GM23338 (cell line): ENCODE measurements at regions not wholly inside any gene's neighbourhood (a gene's known extent, or its start where the extent isn't known, plus 50 kb on each side); places are given as distances from the start of the nearest gene placed in this dataset.

Source experiments
- NANOG ChIP-seq: IDR thresholded peaks from 2 replicates; pipeline ENCODE4 v1.6.1; 2016; ENCODE audit warnings: antibody characterized with exemption, borderline replicate concordance
- TF ChIP-seq, protein P1 (sequence below), 2 experiments: fragments of 200-600 bp in 1 of 2; sonication (generic) in 1 of 2; conservative IDR thresholded peaks; 2 replicates each; pipeline versions ENCODE4 v1.5.1 to v1.6.1; 2016 to 2017; ENCODE audit warnings: antibody characterized with exemption in 2 of 2, low read depth in 2 of 2, mild to moderate bottlenecking in 2 of 2, moderate library complexity in 1 of 2

DNA sequence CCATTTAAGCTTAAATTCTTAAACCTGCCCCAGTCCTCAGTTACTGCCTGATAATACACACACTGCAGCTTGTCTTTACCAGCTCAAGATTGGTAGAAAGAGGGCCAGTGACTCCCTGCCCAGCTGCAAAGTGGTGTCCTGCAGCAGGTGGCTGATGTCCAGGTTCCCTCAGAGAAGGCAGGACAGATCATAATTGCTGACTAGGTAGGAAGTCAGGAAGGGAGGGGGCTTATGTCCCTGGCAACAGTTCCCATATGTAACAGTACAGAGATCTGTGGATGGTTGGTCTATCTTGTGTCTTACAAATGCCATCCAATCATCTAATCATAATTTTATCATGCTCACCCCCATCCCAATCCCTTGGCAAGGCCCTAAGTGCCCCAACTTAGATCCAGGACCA is 492.1 kb upstream of the PPP2R3A start:
- no peak for TF ChIP-seq NANOG
- TF ChIP-seq, protein P1, sequence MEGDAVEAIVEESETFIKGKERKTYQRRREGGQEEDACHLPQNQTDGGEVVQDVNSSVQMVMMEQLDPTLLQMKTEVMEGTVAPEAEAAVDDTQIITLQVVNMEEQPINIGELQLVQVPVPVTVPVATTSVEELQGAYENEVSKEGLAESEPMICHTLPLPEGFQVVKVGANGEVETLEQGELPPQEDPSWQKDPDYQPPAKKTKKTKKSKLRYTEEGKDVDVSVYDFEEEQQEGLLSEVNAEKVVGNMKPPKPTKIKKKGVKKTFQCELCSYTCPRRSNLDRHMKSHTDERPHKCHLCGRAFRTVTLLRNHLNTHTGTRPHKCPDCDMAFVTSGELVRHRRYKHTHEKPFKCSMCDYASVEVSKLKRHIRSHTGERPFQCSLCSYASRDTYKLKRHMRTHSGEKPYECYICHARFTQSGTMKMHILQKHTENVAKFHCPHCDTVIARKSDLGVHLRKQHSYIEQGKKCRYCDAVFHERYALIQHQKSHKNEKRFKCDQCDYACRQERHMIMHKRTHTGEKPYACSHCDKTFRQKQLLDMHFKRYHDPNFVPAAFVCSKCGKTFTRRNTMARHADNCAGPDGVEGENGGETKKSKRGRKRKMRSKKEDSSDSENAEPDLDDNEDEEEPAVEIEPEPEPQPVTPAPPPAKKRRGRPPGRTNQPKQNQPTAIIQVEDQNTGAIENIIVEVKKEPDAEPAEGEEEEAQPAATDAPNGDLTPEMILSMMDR (conservative IDR thresholded peaks at IDR 0.05; ENCODE audit: low read depth in 2 of 2): no peak
